ENCODE measurements at regions not wholly inside any gene's neighbourhood (a gene's known extent, or its start where the extent isn't known, plus 50 kb on each side); places are given as distances from the start of the nearest gene placed in this dataset.

- TF ChIP-seq CTCF (conservative IDR thresholded peaks at IDR 0.05; ENCODE audit: low read depth in 2 of 2) (no peak), EZH2phosphoT487 (IDR thresholded peaks at IDR 0.05; ENCODE audit: unreplicated experiment) (no peak), EZH2 (IDR thresholded peaks at IDR 0.05; ENCODE audit: low read depth, unreplicated experiment) (no peak), JUNB (IDR thresholded peaks at IDR 0.05; ENCODE audit: unreplicated experiment) (no peak), POLR2AphosphoS5 (IDR thresholded peaks at IDR 0.05; ENCODE audit: low read depth) (no peak), ZNF114 (CRISPR knock-in tag; IDR thresholded peaks at IDR 0.05) (no peak), STAT1 (IDR thresholded peaks at IDR 0.05; ENCODE audit: unreplicated experiment) (no peak), ETS1 (IDR thresholded peaks at IDR 0.05) (no peak)
Observed at GRCh38 chr7:120060281-120060680, 212.7 kb upstream of the KCND2 start.

All from GM23338 (cell line).